SJCRH30 (cell line): ENCODE measurements at regions not wholly inside any gene's neighbourhood (a gene's known extent, or its start where the extent isn't known, plus 50 kb on each side); places are given as distances from the start of the nearest gene placed in this dataset.
"Not testable (repeated sequence)": the region's sequence is repeated elsewhere in the genome, so short reads cannot be mapped to it uniquely, and the experiment has no call there.

ENCODE experiments used
- DNase-seq, 2 experiments: peaks; one replicate each; pipeline ENCODE4 v3.0.0-alpha.2; 2015 to 2020
- H3K27ac ChIP-seq: fragments of 250-450 bp; sonication (Bioruptor Pico); 2 replicates; pipeline ENCODE4 v1.5.1; 2020; ENCODE audit warnings: mild to moderate bottlenecking, moderate library complexity
- H3K27me3 ChIP-seq: fragments of 250-450 bp; sonication (Bioruptor Pico); 2 replicates; pipeline ENCODE4 v1.5.1; 2020; ENCODE audit warnings: mild to moderate bottlenecking, moderate library complexity
- H3K36me3 ChIP-seq: fragments of 250-450 bp; sonication (Bioruptor Pico); 2 replicates; pipeline ENCODE4 v1.5.1; 2020; ENCODE audit warnings: mild to moderate bottlenecking, moderate library complexity
- H3K4me1 ChIP-seq: fragments of 250-450 bp; sonication (Bioruptor Pico); 2 replicates; pipeline ENCODE4 v1.5.1; 2020; ENCODE audit warnings: mild to moderate bottlenecking, moderate library complexity
- H3K4me3 ChIP-seq: fragments of 250-450 bp; sonication (Bioruptor Pico); 2 replicates; pipeline ENCODE4 v1.5.1; 2020; ENCODE audit warnings: mild to moderate bottlenecking, moderate library complexity
- H3K9me3 ChIP-seq: fragments of 250-450 bp; sonication (Bioruptor Pico); replicated peaks from 2 replicates; pipeline ENCODE4 v1.5.1; 2020; ENCODE audit warnings: mild to moderate bottlenecking, moderate library complexity

GRCh38 chr9:80493258-80493657, 921.5 kb downstream of the TLE4 start:
- H3K9me3 ChIP-seq = peaks cover 9% of the 10 kb centered on the region; the same call in 1 of the 2 replicates

GRCh38 chr9:80492221-80492620, 920.5 kb downstream of the TLE4 start:
- Histone ChIP-seq H3K4me3 (no peak overlapping the region), H3K9me3 (peaks cover 9% of the 10 kb centered on the region; the same call in 1 of the 2 replicates), H3K36me3 (no peaks in the 10 kb centered on the region), H3K27me3 (no peaks in the 10 kb centered on the region), H3K27ac (no peak overlapping the region), H3K4me1 (peaks cover 8% of the 10 kb centered on the region; the same call in 1 of the 2 replicates)
- DNase-seq = peak; percentile 32 to 64

More at GRCh38 chr9:80493258-80493657, 921.5 kb downstream of the TLE4 start:
- H3K4me1 ChIP-seq = peaks cover 9% of the 10 kb centered on the region; the same call in 1 of the 2 replicates
- H3K36me3 ChIP-seq = no peaks in the 10 kb centered on the region
- no peak overlapping the region for H3K27ac ChIP-seq
- no peaks in the 10 kb centered on the region for H3K27me3 ChIP-seq
- no peak for DNase-seq
- H3K4me3 ChIP-seq = no peak overlapping the region

- Histone ChIP-seq H3K27ac (no peak overlapping the region), H3K9me3 (peaks cover 7% of the 10 kb centered on the region; the same call in 1 of the 2 replicates), H3K27me3 (no peaks in the 10 kb centered on the region), H3K4me3 (no peak overlapping the region), H3K36me3 (no peaks in the 10 kb centered on the region), H3K4me1 (peaks cover 6% of the 10 kb centered on the region; the same call in 1 of the 2 replicates)
- no peak for DNase-seq
Measured at GRCh38 chr9:80491086-80491696, 919.4 kb downstream of the TLE4 start.

GRCh38 chr9:80489329-80489728, 917.6 kb downstream of the TLE4 start:
- Histone ChIP-seq H3K9me3 (no peaks in the 10 kb centered on the region), H3K27ac (no peak overlapping the region), H3K27me3 (no peaks in the 10 kb centered on the region), H3K36me3 (no peaks in the 10 kb centered on the region), H3K4me1 (0 out of 2 replicates have a peak, but pooled peaks cover 6% of the 10 kb centered on the region), H3K4me3 (no peak overlapping the region)
- no peak for DNase-seq

- H3K4me3 ChIP-seq = no peak overlapping the region
- no peak overlapping the region for H3K27ac ChIP-seq
- no peaks in the 10 kb centered on the region for H3K27me3 ChIP-seq
- no peak for DNase-seq
- H3K36me3 ChIP-seq = no peaks in the 10 kb centered on the region
- H3K4me1 ChIP-seq = no peaks in the 10 kb centered on the region
- H3K9me3 ChIP-seq = no peaks in the 10 kb centered on the region
Measured at GRCh38 chr9:80485420-80486250, 913.9 kb downstream of the TLE4 start.

GRCh38 chr9:80482251-80482650, 910.5 kb downstream of the TLE4 start:
- not testable (repeated sequence) for H3K27me3 ChIP-seq, H3K4me3 ChIP-seq, H3K36me3 ChIP-seq, DNase-seq, H3K9me3 ChIP-seq, H3K4me1 ChIP-seq, H3K27ac ChIP-seq

- no peak for DNase-seq
- H3K9me3 ChIP-seq = no peaks in the 10 kb centered on the region
Measured at GRCh38 chr9:80467632-80468031, 895.9 kb downstream of the TLE4 start.

GRCh38 chr9:80465556-80465955, 893.8 kb downstream of the TLE4 start:
- Histone ChIP-seq H3K27me3 (no peaks in the 10 kb centered on the region), H3K27ac (no peak overlapping the region), H3K4me3 (no peak overlapping the region), H3K36me3 (no peaks in the 10 kb centered on the region), H3K4me1 (no peaks in the 10 kb centered on the region), H3K9me3 (no peaks in the 10 kb centered on the region; the same call in 1 of the 2 replicates)
- DNase-seq = no peak

More at GRCh38 chr9:80467632-80468031, 895.9 kb downstream of the TLE4 start:
- Histone ChIP-seq H3K27ac (no peak overlapping the region), H3K4me1 (no peaks in the 10 kb centered on the region), H3K36me3 (no peaks in the 10 kb centered on the region), H3K4me3 (no peak overlapping the region), H3K27me3 (no peaks in the 10 kb centered on the region)

GRCh38 chr9:80449513-80449912, 877.7 kb downstream of the TLE4 start:
- H3K27ac ChIP-seq = no peak overlapping the region
- H3K4me1 ChIP-seq = no peaks in the 10 kb centered on the region
- H3K36me3 ChIP-seq = no peaks in the 10 kb centered on the region
- no peaks in the 10 kb centered on the region for H3K9me3 ChIP-seq
- DNase-seq = no peak
- H3K27me3 ChIP-seq = no peaks in the 10 kb centered on the region
- H3K4me3 ChIP-seq = no peak overlapping the region

GRCh38 chr9:80448996-80449395, 877.2 kb downstream of the TLE4 start:
- DNase-seq = no peak
- Histone ChIP-seq H3K36me3 (no peaks in the 10 kb centered on the region), H3K9me3 (no peaks in the 10 kb centered on the region), H3K27ac (no peak overlapping the region), H3K4me1 (no peaks in the 10 kb centered on the region), H3K27me3 (no peaks in the 10 kb centered on the region), H3K4me3 (no peak overlapping the region)

GRCh38 chr9:80447876-80448275, 876.1 kb downstream of the TLE4 start:
- DNase-seq = no peak
- Histone ChIP-seq H3K4me3 (no peak overlapping the region), H3K27me3 (no peaks in the 10 kb centered on the region), H3K27ac (no peak overlapping the region), H3K4me1 (no peaks in the 10 kb centered on the region), H3K36me3 (no peaks in the 10 kb centered on the region), H3K9me3 (no peaks in the 10 kb centered on the region)

- DNase-seq = no peak
- H3K27me3 ChIP-seq = no peaks in the 10 kb centered on the region
- no peak overlapping the region for H3K27ac ChIP-seq
- no peak overlapping the region for H3K4me3 ChIP-seq
- no peaks in the 10 kb centered on the region for H3K4me1 ChIP-seq
- H3K36me3 ChIP-seq = no peaks in the 10 kb centered on the region
- H3K9me3 ChIP-seq = no peaks in the 10 kb centered on the region
Measured at GRCh38 chr9:80440724-80441123, 869.0 kb downstream of the TLE4 start.

GRCh38 chr9:80437825-80438224, 866.1 kb downstream of the TLE4 start:
- Histone ChIP-seq H3K27me3 (no peaks in the 10 kb centered on the region), H3K36me3 (no peaks in the 10 kb centered on the region), H3K9me3 (no peaks in the 10 kb centered on the region), H3K4me1 (no peaks in the 10 kb centered on the region), H3K4me3 (no peak overlapping the region), H3K27ac (no peak overlapping the region)
- no peak for DNase-seq

GRCh38 chr9:80437091-80437640, 865.4 kb downstream of the TLE4 start:
- no peaks in the 10 kb centered on the region for H3K9me3 ChIP-seq
- no peak overlapping the region for H3K27ac ChIP-seq
- H3K27me3 ChIP-seq = no peaks in the 10 kb centered on the region
- no peak for DNase-seq
- no peak overlapping the region for H3K4me3 ChIP-seq
- H3K36me3 ChIP-seq = no peaks in the 10 kb centered on the region
- no peaks in the 10 kb centered on the region for H3K4me1 ChIP-seq

- H3K4me3 ChIP-seq = no peak overlapping the region
- H3K27me3 ChIP-seq = no peaks in the 10 kb centered on the region
- no peak overlapping the region for H3K27ac ChIP-seq
Measured at GRCh38 chr9:80435591-80435990, 863.8 kb downstream of the TLE4 start.

More at GRCh38 chr9:80435591-80435990, 863.8 kb downstream of the TLE4 start:
- no peaks in the 10 kb centered on the region for H3K9me3 ChIP-seq
- DNase-seq = no peak
- no peaks in the 10 kb centered on the region for H3K36me3 ChIP-seq
- H3K4me1 ChIP-seq = no peaks in the 10 kb centered on the region
